NT2/D1 (cell line): ENCODE measurements at regions not wholly inside any gene's neighbourhood (a gene's known extent, or its start where the extent isn't known, plus 50 kb on each side); places are given as distances from the start of the nearest gene placed in this dataset.

Source experiments
- DNase-seq: peaks from one replicate; pipeline ENCODE4 v3.0.0-alpha.2; 2011; ENCODE audit warnings: low read depth, low spot score
- H3K27me3 ChIP-seq: 2 replicates; pipeline ENCODE4 v1.6.0; 2011; ENCODE audit warnings: mild to moderate bottlenecking; ENCODE audit not compliant: insufficient read length, insufficient read depth
- H3K36me3 ChIP-seq: 2 replicates; pipeline ENCODE4 v1.6.1; 2011; ENCODE audit warnings: mild to moderate bottlenecking, low read length, mixed read lengths; ENCODE audit not compliant: insufficient read depth, insufficient read length
- H3K4me1 ChIP-seq: 2 replicates; pipeline ENCODE4 v1.5.1; 2011; ENCODE audit not compliant: insufficient read depth, insufficient read length
- H3K4me3 ChIP-seq: 2 replicates; pipeline ENCODE4 v1.5.1; 2011; ENCODE audit warnings: low read depth; ENCODE audit not compliant: insufficient read length
- H3K9ac ChIP-seq: 2 replicates; pipeline ENCODE4 v1.6.0; 2011; ENCODE audit warnings: low read depth; ENCODE audit not compliant: insufficient read length
- H3K9me3 ChIP-seq: 2 replicates; pipeline ENCODE4 v1.5.1; 2011; ENCODE audit warnings: mild to moderate bottlenecking, low read length; ENCODE audit not compliant: insufficient read depth
- SUZ12 ChIP-seq: IDR thresholded peaks from 2 replicates; pipeline ENCODE4 v1.6.1; 2011; ENCODE audit not compliant: insufficient read length, insufficient read depth; ENCODE audit errors: extremely low read depth
- YY1 ChIP-seq: IDR thresholded peaks from 2 replicates; pipeline ENCODE4 v1.6.1; 2011; ENCODE audit not compliant: insufficient read length, insufficient read depth
- ZNF274 ChIP-seq: IDR thresholded peaks from 2 replicates; pipeline ENCODE4 v1.6.1; 2011; ENCODE audit warnings: mild to moderate bottlenecking, low read depth, low read length

DNA sequence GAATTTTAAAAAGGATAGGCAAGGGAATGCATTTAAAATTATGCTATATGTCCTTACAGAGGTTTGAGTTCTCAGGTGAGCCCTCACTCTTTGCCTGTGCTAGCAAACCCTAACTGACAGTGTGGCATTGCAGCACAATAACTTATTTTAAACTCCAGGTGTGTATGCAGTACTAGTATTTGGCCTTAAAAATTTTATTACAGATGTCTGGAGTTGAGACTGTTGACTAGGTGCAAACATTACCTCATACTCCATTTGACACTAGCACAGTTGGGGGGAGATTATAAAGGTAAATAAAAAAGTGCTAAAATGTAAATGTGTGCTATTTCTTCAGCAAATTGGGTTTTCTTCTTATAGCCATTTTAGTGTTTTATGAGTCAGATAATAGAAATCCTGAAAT is 407.7 kb downstream of the SH3GL2 start:
- DNase-seq, result no peak
- TF ChIP-seq SUZ12 (no peak), ZNF274 (no peak), YY1 (no peak)
- no peak overlapping the region for H3K9ac ChIP-seq
- no peaks in the 10 kb centered on the region for H3K27me3 ChIP-seq
- no peak overlapping the region for H3K4me3 ChIP-seq
- H3K36me3 ChIP-seq, result no peaks in the 10 kb centered on the region
- H3K9me3 ChIP-seq, result no peaks in the 10 kb centered on the region
- H3K4me1 ChIP-seq, result no peaks in the 10 kb centered on the region

DNA sequence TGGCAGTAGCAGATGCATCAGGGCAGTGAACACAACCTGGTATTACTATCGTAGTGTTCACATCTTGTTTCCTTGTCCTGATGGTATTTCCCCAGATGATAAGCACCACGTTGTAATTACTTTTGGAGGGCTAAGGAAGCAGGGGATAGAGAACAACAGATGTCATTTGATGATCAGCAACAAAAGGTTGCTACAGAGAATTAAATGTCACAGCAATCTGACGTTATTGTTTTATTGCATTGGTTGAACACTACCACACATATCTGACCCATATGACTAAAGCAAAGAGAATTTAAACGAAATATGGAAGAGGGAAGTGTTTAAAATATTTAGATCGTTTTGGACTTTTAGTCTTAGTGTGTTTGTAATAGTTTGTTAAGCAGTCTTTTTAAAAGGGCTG is 408.3 kb downstream of the SH3GL2 start:
- Histone ChIP-seq H3K27me3 (no peaks in the 10 kb centered on the region), H3K9ac (no peak overlapping the region), H3K36me3 (no peaks in the 10 kb centered on the region), H3K4me3 (no peak overlapping the region), H3K4me1 (no peaks in the 10 kb centered on the region), H3K9me3 (no peaks in the 10 kb centered on the region)
- TF ChIP-seq ZNF274 (no peak), YY1 (no peak), SUZ12 (no peak)
- no peak for DNase-seq

GRCh38 chr9:17988489-17988888 is 409.6 kb downstream of the SH3GL2 start:
- Histone ChIP-seq H3K4me3 (no peak overlapping the region), H3K36me3 (no peaks in the 10 kb centered on the region), H3K9me3 (no peaks in the 10 kb centered on the region), H3K9ac (no peak overlapping the region), H3K27me3 (no peaks in the 10 kb centered on the region), H3K4me1 (no peaks in the 10 kb centered on the region)
- TF ChIP-seq SUZ12, result no peak
- TF ChIP-seq ZNF274, result no peak
- no peak for TF ChIP-seq YY1
- no peak for DNase-seq

DNA sequence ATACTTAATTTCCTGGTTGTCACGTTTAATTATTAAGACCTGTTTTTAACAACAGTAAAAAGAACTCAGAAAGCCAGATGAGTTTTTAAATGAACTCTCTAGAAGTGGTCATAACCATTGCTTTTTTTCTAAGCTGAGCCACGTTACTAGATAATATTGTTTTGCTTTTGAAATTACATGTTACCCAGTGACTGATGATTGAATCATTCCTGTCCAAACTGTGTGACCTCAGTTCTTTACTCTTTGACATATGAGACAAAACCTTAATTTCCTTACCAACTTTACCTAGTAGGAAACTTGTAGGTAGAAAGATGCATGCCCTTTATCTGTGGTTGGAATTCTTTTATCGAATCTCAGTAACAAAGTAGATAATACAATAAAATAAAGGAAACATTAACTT is 411.7 kb downstream of the SH3GL2 start:
- no peak for TF ChIP-seq ZNF274
- no peak for TF ChIP-seq YY1
- TF ChIP-seq SUZ12, result no peak
- H3K9me3 ChIP-seq, result no peaks in the 10 kb centered on the region
- DNase-seq, result no peak
- H3K9ac ChIP-seq, result no peak overlapping the region
- H3K36me3 ChIP-seq, result no peaks in the 10 kb centered on the region
- no peaks in the 10 kb centered on the region for H3K4me1 ChIP-seq
- no peak overlapping the region for H3K4me3 ChIP-seq
- H3K27me3 ChIP-seq, result no peaks in the 10 kb centered on the region

DNA sequence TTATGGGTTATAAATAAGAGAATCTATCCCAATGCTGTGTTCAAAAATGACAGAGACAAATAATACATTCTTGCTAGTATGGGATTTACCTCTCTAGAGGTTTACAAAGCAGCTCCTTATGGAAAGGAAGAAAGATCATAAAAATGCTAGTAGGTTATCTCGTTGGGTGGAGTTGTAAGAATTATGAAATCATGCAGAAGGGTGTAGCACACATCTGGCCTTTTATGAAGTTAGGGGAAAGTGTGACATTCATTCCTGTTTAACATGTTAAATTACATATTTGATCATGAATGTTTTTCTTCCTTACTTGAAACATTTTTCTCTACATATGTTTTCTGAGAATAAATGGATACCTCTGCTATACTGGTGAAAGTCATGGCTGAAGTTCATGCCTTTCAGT is 414.2 kb downstream of the SH3GL2 start:
- DNase-seq, result no peak
- H3K9me3 ChIP-seq, result no peaks in the 10 kb centered on the region
- no peak for TF ChIP-seq SUZ12
- TF ChIP-seq YY1, result no peak
- no peak for TF ChIP-seq ZNF274
- no peaks in the 10 kb centered on the region for H3K27me3 ChIP-seq
- no peaks in the 10 kb centered on the region for H3K36me3 ChIP-seq
- H3K4me1 ChIP-seq, result no peaks in the 10 kb centered on the region
- H3K4me3 ChIP-seq, result no peak overlapping the region
- no peak overlapping the region for H3K9ac ChIP-seq

- Histone ChIP-seq H3K4me3 (no peak overlapping the region), H3K36me3 (no peaks in the 10 kb centered on the region), H3K4me1 (no peaks in the 10 kb centered on the region), H3K27me3 (no peaks in the 10 kb centered on the region), H3K9me3 (no peaks in the 10 kb centered on the region), H3K9ac (no peak overlapping the region)
- DNase-seq, result no peak
- no peak for TF ChIP-seq SUZ12
- TF ChIP-seq ZNF274, result no peak
- no peak for TF ChIP-seq YY1
Observed at GRCh38 chr9:17994695-17995425, 416.0 kb downstream of the SH3GL2 start.

GRCh38 chr9:17996728-17997127 is 417.9 kb downstream of the SH3GL2 start:
- Histone ChIP-seq H3K4me1 (no peaks in the 10 kb centered on the region), H3K36me3 (no peaks in the 10 kb centered on the region), H3K4me3 (no peak overlapping the region), H3K27me3 (no peaks in the 10 kb centered on the region), H3K9me3 (no peaks in the 10 kb centered on the region), H3K9ac (no peak overlapping the region)
- no peak for TF ChIP-seq SUZ12
- no peak for TF ChIP-seq YY1
- TF ChIP-seq ZNF274, result no peak
- no peak for DNase-seq
